SK-N-SH treated with all-trans-retinoic acid at 6 μM for 48 hours (cell line): ENCODE measurements at regions not wholly inside any gene's neighbourhood (a gene's known extent, or its start where the extent isn't known, plus 50 kb on each side); places are given as distances from the start of the nearest gene placed in this dataset.

Experiments used
- ATAC-seq: fragments of 200-7000 bp; cut with Tn5 transposase; 3 replicates; pipeline ENCODE4 v1.9.1; 2020; ENCODE audit warnings: mild to moderate bottlenecking, moderate library complexity
- ARNTL ChIP-seq: fragments of 450-650 bp; formaldehyde crosslinking; IDR thresholded peaks from 2 replicates; pipeline ENCODE4 v1.5.0; 2020; ENCODE audit warnings: low read depth, mild to moderate bottlenecking, moderate library complexity, borderline replicate concordance
- ESRRG ChIP-seq: fragments of 250-450 bp; sonication (Bioruptor Pico); IDR thresholded peaks from 2 replicates; pipeline ENCODE4 v1.6.1; 2021; ENCODE audit warnings: mild to moderate bottlenecking
- GLIS3 ChIP-seq: fragments of 250-450 bp; sonication (Bioruptor Pico); IDR thresholded peaks from 2 replicates; pipeline ENCODE4 v1.5.0; 2020; ENCODE audit warnings: mild to moderate bottlenecking, moderate library complexity
- OSR1 ChIP-seq: fragments of 250-450 bp; sonication (Bioruptor Pico); IDR thresholded peaks from 2 replicates; pipeline ENCODE4 v1.8.0; 2022; ENCODE audit warnings: moderate library complexity, mild to moderate bottlenecking, inconsistent platforms
- PATZ1 ChIP-seq: fragments of 250-450 bp; sonication (Bioruptor Pico); IDR thresholded peaks from 2 replicates; pipeline ENCODE4 v1.8.0; 2020; ENCODE audit warnings: mild to moderate bottlenecking, moderate library complexity, borderline replicate concordance
- PPARA ChIP-seq: fragments of 250-450 bp; sonication (Bioruptor Pico); IDR thresholded peaks from 2 replicates; pipeline ENCODE4 v1.5.0; 2020; ENCODE audit warnings: mild to moderate bottlenecking, borderline replicate concordance
- RARB ChIP-seq: fragments of 250-450 bp; sonication (Bioruptor Pico); IDR thresholded peaks from 2 replicates; pipeline ENCODE4 v1.8.0; 2021; ENCODE audit warnings: mild to moderate bottlenecking, moderate library complexity
- SNAI2 ChIP-seq: fragments of 250-450 bp; sonication (Bioruptor Pico); IDR thresholded peaks from 2 replicates; pipeline ENCODE4 v1.5.0; 2020; ENCODE audit warnings: mild to moderate bottlenecking, moderate library complexity
- TCF4 ChIP-seq: fragments of 250-450 bp; sonication (Bioruptor Pico); IDR thresholded peaks from 2 replicates; pipeline ENCODE4 v1.8.0; 2021; ENCODE audit warnings: mild to moderate bottlenecking, moderate library complexity, borderline replicate concordance
- TOX ChIP-seq: fragments of 250-450 bp; sonication (Bioruptor Pico); IDR thresholded peaks from 2 replicates; pipeline ENCODE4 v1.8.0; 2021; ENCODE audit warnings: mild to moderate bottlenecking, moderate library complexity, borderline replicate concordance
- ZC3H10 ChIP-seq: fragments of 250-450 bp; sonication (Bioruptor Pico); IDR thresholded peaks from 2 replicates; pipeline ENCODE4 v1.5.1; 2021; ENCODE audit warnings: mild to moderate bottlenecking, moderate library complexity
- ZFP3 ChIP-seq: fragments of 250-450 bp; sonication (Bioruptor Pico); IDR thresholded peaks from 2 replicates; pipeline ENCODE4 v1.5.0; 2020; ENCODE audit warnings: mild to moderate bottlenecking, moderate library complexity
- ZFP30 ChIP-seq: fragments of 450-650 bp; formaldehyde crosslinking; IDR thresholded peaks from 2 replicates; pipeline ENCODE4 v1.5.0; 2022; ENCODE audit warnings: mild to moderate bottlenecking, moderate library complexity
- ZNF565 ChIP-seq: fragments of 450-650 bp; formaldehyde crosslinking; conservative IDR thresholded peaks from 2 replicates; pipeline ENCODE4 v1.5.0; 2020; ENCODE audit warnings: low read depth, mild to moderate bottlenecking, moderate library complexity
- ZNF70 ChIP-seq: fragments of 450-650 bp; formaldehyde crosslinking; IDR thresholded peaks from 2 replicates; pipeline ENCODE4 v1.5.0; 2020; ENCODE audit warnings: mild to moderate bottlenecking, moderate library complexity
- ZNF8 ChIP-seq: fragments of 450-650 bp; formaldehyde crosslinking; IDR thresholded peaks from 2 replicates; pipeline ENCODE4 v1.5.0; 2020; ENCODE audit warnings: mild to moderate bottlenecking, moderate library complexity
- TF ChIP-seq, protein P1 (sequence below): fragments of 250-450 bp; sonication (Bioruptor Pico); IDR thresholded peaks from 2 replicates; pipeline ENCODE4 v1.5.1; 2020; ENCODE audit warnings: low read depth, mild to moderate bottlenecking, moderate library complexity
- TF ChIP-seq, protein P2 (sequence below): fragments of 250-450 bp; sonication (Bioruptor Pico); IDR thresholded peaks from 2 replicates; pipeline ENCODE4 v1.5.1; 2021; ENCODE audit warnings: mild to moderate bottlenecking, moderate library complexity
- TF ChIP-seq, protein P3 (sequence below): fragments of 250-450 bp; sonication (Bioruptor Pico); IDR thresholded peaks from 2 replicates; pipeline ENCODE4 v1.8.0; 2021; ENCODE audit warnings: low read depth, mild to moderate bottlenecking, moderate library complexity, borderline replicate concordance

DNA sequence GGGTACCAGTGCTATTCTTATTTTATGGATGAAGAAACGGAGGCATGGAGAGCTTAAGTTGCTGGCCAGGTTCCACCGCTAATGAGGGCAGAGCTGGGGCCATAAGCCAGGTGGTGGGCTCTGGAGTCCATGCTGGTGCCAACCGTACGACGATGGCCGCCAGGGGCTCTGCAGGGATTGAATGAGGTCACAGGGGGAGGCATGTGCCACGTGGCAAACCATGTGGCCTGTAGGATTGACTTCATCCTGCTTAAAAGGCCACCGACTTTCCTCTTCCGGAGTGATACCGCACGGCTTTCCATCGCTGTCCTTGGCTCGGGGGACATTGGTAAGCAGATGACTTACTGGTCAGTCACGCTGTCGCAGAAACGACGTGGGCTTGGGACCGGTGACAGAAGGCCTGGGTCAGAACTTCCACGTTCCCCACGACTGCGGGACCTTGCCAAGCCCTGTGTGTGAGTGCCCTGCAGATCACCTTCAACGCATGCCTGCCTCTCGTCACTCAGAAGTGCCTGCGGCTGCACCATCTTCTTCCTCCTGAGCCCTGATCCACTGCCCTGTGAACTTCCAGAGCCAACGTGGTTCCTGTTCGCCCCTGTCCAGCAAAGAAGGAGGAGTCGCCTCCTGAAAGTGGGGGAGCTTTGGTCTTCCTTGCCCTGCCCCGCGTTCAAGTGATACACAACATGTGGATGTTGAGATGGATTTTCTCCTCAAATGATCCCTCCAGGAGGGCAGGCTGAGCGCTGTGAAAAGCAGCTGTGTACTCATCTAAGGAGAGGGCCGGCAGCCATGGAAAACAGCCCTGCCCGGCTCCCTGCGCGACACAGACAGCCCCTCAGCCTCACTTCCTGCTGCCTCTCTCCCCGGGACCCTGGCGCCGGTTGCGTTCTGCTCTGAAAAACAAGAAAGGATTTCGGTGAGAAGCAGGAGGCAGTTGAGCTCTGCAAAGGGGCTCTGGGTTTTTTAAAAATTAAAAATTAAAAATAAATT lies 176.7 kb downstream of the C16orf95 start:
- TF ChIP-seq PPARA (CRISPR knock-in tag) = no peak
- no peak for ATAC-seq

GRCh38 chr16:87141402-87141801 lies 175.8 kb downstream of the C16orf95 start:
- no peak for TF ChIP-seq PPARA (CRISPR knock-in tag)
- TF ChIP-seq ZFP3 (CRISPR knock-in tag) = no peak
- no peak for TF ChIP-seq ESRRG (CRISPR knock-in tag)
- TF ChIP-seq, protein P1, sequence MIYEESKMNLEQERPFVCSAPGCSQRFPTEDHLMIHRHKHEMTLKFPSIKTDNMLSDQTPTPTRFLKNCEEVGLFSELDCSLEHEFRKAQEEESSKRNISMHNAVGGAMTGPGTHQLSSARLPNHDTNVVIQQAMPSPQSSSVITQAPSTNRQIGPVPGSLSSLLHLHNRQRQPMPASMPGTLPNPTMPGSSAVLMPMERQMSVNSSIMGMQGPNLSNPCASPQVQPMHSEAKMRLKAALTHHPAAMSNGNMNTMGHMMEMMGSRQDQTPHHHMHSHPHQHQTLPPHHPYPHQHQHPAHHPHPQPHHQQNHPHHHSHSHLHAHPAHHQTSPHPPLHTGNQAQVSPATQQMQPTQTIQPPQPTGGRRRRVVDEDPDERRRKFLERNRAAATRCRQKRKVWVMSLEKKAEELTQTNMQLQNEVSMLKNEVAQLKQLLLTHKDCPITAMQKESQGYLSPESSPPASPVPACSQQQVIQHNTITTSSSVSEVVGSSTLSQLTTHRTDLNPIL (CRISPR knock-in tag) = no peak
- no peak for TF ChIP-seq OSR1 (CRISPR knock-in tag)
- no peak for TF ChIP-seq TCF4 (CRISPR knock-in tag)
- TF ChIP-seq ZFP30 = no peak
- no peak for TF ChIP-seq ZNF565 (CRISPR knock-in tag)
- no peak for TF ChIP-seq SNAI2
- no peak for TF ChIP-seq PATZ1 (CRISPR knock-in tag)
- TF ChIP-seq, protein P2, sequence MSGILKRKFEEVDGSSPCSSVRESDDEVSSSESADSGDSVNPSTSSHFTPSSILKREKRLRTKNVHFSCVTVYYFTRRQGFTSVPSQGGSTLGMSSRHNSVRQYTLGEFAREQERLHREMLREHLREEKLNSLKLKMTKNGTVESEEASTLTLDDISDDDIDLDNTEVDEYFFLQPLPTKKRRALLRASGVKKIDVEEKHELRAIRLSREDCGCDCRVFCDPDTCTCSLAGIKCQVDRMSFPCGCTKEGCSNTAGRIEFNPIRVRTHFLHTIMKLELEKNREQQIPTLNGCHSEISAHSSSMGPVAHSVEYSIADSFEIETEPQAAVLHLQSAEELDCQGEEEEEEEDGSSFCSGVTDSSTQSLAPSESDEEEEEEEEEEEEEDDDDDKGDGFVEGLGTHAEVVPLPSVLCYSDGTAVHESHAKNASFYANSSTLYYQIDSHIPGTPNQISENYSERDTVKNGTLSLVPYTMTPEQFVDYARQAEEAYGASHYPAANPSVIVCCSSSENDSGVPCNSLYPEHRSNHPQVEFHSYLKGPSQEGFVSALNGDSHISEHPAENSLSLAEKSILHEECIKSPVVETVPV (CRISPR knock-in tag) = no peak
- TF ChIP-seq ARNTL = no peak
- ATAC-seq = no peak

DNA sequence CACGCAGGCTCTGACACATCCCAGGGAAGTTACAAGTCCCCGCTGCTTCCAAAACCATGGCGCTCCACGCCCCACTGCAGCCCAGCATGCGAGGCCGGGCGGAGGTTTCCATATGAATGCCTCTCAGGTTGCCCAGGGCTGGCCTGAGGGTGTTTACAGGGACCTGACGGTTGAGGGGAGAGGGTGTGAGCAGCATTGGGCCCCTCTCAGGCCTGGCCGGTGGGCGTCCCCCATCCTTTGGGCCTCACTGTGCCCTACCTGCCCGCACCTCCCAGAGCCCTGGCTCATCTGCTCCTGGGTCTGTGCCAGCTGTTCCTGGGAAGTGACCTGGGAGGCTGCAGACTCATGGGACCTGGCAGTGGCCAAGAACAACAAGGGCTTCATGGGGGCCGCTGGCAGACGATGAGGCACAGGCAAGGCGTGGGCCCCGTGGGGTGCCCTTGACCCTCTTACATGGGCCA lies 173.5 kb downstream of the C16orf95 start:
- ATAC-seq = no peak
- TF ChIP-seq, protein P2 (CRISPR knock-in tag) = no peak
- TF ChIP-seq ZFP3 (CRISPR knock-in tag) (no peak), TCF4 (CRISPR knock-in tag) (no peak), PPARA (CRISPR knock-in tag) (no peak), OSR1 (CRISPR knock-in tag) (no peak), GLIS3 (CRISPR knock-in tag) (no peak), ZC3H10 (CRISPR knock-in tag) (no peak), ESRRG (CRISPR knock-in tag) (no peak), PATZ1 (CRISPR knock-in tag) (no peak), ZNF8 (no peak), RARB (CRISPR knock-in tag) (no peak), ZNF70 (CRISPR knock-in tag) (no peak), TOX (CRISPR knock-in tag) (no peak), ARNTL (no peak)
- TF ChIP-seq, protein P3, sequence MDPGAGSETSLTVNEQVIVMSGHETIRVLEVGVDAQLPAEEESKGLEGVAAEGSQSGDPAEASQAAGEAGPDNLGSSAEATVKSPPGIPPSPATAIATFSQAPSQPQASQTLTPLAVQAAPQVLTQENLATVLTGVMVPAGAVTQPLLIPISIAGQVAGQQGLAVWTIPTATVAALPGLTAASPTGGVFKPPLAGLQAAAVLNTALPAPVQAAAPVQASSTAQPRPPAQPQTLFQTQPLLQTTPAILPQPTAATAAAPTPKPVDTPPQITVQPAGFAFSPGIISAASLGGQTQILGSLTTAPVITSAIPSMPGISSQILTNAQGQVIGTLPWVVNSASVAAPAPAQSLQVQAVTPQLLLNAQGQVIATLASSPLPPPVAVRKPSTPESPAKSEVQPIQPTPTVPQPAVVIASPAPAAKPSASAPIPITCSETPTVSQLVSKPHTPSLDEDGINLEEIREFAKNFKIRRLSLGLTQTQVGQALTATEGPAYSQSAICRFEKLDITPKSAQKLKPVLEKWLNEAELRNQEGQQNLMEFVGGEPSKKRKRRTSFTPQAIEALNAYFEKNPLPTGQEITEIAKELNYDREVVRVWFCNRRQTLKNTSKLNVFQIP = no peak
- TF ChIP-seq, protein P1 (CRISPR knock-in tag) = no peak
